Nucleus accumbens (tissue), 56 donors: ENCODE measurements at regions not wholly inside any gene's neighbourhood (a gene's known extent, or its start where the extent isn't known, plus 50 kb on each side); places are given as distances from the start of the nearest gene placed in this dataset.
A peak's percentile ranks its signal among the peaks of the same experiment; 100 is the strongest.
"Not testable (repeated sequence)": the region's sequence is repeated elsewhere in the genome, so short reads cannot be mapped to it uniquely, and the experiment has no call there.

ENCODE experiments used
- DNase-seq, 56 donors: peaks; one replicate each; lab custom pipeline; 2025; lab: John Stamatoyannopoulos, UW

GRCh38 chr3:159260049-159260662 is 458.3 kb downstream of the MFSD1 start:
- peak in 18 of 56 donors; percentile 4 to 75 (median 21) for DNase-seq

GRCh38 chr3:159261333-159261732 is 459.5 kb downstream of the MFSD1 start:
- not testable (repeated sequence) for DNase-seq

DNA sequence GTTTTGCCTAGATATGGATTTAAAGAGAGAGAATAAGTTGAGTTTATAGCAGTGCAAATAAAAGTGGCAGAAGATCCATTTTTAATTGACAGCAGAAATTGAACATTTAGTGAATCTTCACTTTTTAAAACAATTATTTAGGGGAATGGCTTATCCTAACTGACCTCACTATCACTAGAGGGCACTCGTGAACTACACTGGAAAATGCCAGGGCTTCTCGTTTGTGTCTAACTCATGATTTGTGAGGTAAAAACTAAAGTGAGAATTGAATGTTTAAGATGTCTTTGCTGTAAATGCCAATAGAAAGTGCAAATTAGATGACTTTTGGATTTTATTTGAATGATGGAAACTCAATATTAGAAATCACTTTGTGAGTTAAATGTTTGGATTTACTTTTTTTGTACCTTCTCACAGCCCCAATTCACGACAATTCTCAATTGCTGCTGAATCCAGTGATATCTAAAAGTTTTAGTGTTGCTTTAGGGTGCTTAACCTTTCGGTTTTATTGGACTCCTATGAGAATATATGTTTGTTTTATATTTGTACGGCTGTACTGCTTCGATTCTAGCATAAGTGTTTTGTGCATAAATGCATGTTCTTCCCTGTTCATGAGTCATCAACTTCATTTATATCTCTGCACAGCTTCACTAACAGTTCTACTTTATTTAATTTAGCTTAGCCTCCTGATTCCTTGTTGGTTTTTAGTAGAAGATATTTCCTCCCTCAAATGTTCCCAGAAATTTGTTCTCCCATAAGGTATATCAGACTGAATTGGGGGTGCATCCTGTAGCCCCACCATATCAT is 462.1 kb downstream of the MFSD1 start:
- DNase-seq: peak in 15 of 56 donors; percentile 2 to 62 (median 22)

DNA sequence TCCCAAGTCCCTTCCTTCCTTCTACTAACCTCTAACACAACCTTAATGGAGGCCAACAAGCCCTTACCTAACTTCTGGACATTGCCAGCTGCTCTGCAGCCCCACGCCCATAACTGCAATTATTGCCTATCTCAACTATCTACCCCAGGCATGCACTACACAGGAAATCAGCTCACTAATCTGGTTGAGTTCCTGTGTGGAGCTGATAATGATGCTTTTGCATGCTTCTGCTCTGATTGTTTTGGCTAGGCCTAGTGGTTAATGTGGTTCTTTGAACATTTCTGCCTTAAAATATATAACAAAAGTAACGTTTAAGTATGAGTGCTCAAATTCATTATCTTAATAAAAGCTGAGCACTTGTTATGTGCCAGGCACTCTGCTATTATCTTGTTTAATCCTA is 463.9 kb downstream of the MFSD1 start:
- no peak for DNase-seq

- DNase-seq: peak in 10 of 56 donors; percentile 1 to 28 (median 10)
These were observed 464.9 kb downstream of the MFSD1 start for GRCh38 chr3:159266779-159267178.

DNA sequence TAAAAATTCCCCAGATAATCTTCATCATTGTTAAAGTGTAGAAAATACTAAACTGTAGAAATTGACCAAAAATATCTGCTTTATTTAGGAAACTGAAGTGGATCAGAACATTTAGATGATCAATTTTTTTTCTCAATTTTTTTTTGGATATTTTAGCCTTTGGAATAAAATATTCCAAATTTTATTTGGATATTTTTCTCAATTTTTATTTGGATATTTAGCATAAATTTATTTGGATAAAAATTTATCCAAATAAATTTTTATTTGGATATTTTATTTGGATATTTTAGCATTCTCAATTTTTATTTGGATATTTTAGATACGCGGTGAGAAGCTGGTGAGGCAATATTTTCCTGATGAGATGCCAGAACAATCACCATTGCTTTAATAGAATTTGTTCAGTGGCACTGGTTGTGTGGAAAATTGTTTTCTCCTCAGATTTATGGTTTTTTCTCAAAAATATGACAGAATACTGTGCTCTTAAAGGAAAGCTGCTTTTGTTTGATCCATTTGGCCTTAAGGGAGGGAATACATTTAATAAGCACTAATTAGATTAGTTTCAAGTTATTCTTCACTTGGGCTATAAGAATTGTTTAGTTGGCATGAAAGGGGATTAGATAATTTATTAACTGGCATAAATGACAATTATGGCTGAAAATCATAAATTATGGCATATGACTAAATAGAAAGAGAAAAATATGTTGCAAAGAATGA is 470.1 kb downstream of the MFSD1 start:
- DNase-seq: no peak

GRCh38 chr3:159273070-159273469 is 471.2 kb downstream of the MFSD1 start:
- no peak for DNase-seq

GRCh38 chr3:159273608-159274007 is 471.8 kb downstream of the MFSD1 start:
- DNase-seq: peak in 1 of 56 donors; percentile 3

- no peak for DNase-seq
These were observed 473.9 kb downstream of the MFSD1 start for GRCh38 chr3:159275741-159276140.

DNA sequence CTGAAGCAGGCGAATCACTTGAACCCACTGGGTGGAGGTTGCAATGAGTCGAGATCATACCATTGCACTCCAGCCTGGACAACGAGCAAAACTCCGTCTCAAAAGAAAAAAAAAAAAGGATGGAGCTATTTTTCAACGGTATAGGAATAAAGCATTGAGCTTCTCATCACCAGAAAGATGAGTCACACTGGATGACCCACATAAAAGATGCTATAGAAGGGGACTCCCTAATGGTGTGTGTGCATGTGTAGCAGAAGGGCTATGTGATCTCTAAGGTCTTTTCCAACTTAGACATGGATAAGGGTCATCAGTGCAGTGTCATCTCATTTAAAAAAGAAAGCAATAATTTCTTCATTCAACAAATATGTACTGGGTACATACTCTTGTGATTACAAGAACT is 476.0 kb downstream of the MFSD1 start:
- DNase-seq: no peak

- no peak for DNase-seq
These were observed 478.7 kb downstream of the MFSD1 start for GRCh38 chr3:159280386-159281191.

GRCh38 chr3:159293493-159293892 is 491.6 kb downstream of the MFSD1 start:
- no peak for DNase-seq

DNA sequence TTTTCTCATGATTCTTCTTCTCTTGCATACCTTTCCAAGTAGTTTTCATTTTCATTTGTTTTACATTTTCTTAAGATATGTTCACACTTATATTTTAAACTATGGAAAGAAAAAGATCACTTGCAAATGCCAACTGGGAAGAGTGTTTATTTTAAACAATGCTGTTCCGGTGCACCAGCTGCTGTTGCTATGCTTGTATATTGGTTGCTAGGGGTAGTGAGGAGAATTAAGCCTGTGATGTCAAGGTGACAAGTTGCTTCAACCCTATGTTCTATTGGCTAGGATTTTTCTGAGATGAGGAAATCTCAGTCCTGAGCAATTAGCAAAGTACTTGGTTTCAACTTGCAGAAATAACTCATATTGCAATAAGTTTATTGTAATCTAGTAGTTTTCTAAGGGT is 500.1 kb downstream of the MFSD1 start:
- DNase-seq: no peak

GRCh38 chr3:159305017-159305416 is 503.2 kb downstream of the MFSD1 start:
- DNase-seq: no peak

- not testable (repeated sequence) for DNase-seq
These were observed 514.9 kb downstream of the MFSD1 start for GRCh38 chr3:159316706-159317105.

GRCh38 chr3:159319156-159319555 is 517.3 kb downstream of the MFSD1 start:
- no peak for DNase-seq

DNA sequence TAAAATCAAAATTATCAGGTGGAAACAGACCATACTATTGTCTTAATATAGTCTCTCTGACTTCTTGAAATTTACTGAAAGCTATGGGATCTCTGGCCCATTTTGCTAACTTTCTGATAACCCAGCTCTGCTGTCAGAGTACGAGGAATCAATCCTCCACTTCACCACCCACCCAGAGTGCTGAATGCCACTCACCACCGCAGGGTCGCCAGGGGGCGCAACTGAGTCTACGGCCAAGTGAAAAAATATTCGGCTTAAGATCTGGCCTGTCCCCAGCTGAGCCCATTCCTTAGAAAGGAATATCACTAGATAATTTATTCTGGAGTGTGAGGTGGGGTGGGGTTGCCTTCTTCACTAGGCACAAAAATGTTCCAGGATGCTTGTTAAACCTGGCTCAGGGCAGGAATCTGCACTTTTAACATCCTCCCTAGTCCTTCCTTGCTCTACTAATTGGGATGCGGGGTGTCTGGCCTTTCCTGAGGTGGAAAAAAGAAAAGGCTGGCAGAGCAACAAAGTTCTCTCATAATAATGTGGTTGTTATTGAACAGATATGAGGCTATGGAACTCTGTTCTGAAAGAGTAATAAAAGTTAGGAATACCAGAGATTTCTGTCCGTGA is 520.6 kb downstream of the MFSD1 start:
- peak in 19 of 56 donors; percentile 0 to 46 (median 5) for DNase-seq

- DNase-seq: no peak
These were observed 522.0 kb downstream of the MFSD1 start for GRCh38 chr3:159323848-159324247.

DNA sequence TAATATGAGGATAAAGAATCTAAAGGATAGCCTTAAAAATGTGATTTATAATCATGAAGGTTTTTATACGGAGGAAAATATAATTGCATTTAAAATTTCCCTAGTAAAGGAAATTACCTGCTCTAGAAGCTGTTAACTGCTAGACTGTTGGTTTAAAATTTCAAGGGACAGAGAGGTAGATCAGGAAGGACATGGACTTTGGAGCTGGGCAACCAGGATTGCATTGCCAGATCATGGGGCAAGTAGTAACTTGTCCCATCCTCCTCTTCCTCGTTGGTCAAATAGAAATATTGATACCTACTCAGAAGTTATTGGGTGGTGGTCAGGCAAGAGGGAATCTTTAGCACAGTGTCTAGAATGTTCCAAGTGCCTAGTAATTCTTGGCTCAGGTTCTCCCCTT is 525.1 kb downstream of the MFSD1 start:
- no peak for DNase-seq

DNA sequence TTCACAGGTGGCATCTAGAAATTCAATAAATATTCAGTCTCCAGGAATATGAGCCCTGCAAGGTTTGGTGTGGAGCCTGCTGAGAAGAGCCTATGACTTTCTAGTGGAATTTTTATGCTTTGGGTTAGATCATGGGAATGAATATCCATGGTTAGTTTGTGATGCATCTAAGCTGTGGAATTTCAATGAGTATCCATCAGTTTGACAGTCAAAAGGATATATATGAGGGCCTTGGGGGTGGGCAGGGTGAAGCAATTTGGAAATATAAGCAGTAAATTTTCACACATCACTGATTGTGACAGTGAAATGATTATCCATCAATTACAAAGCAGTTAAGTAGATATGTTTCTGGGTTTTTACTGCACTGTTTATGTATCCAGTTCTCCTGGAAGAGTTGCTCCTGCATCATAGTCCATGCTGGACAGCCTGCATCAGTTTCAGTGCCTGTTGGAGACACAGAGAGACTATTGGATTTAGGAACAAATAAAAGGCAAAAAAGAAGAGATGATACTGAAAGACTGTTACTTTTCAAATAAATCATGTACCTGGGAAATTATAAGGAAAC is 530.8 kb downstream of the MFSD1 start:
- DNase-seq: no peak
